Ishikawa (cell line): ENCODE measurements at regions not wholly inside any gene's neighbourhood (a gene's known extent, or its start where the extent isn't known, plus 50 kb on each side); places are given as distances from the start of the nearest gene placed in this dataset.

Experiments
- EP300 ChIP-seq: IDR thresholded peaks from 2 replicates; pipeline ENCODE4 v1.6.1; 2012; ENCODE audit warnings: borderline replicate concordance
- FOXM1 ChIP-seq: IDR thresholded peaks from 2 replicates; pipeline ENCODE4 v1.6.1; 2012; ENCODE audit warnings: low read depth, borderline replicate concordance
- MAX ChIP-seq: IDR thresholded peaks from 2 replicates; pipeline ENCODE4 v1.6.1; 2012
- NFIC ChIP-seq: IDR thresholded peaks from 2 replicates; pipeline ENCODE4 v1.6.1; 2012
- REST ChIP-seq: IDR thresholded peaks from 2 replicates; pipeline ENCODE4 v1.6.1; 2012; ENCODE audit warnings: low read depth, mild to moderate bottlenecking
- TCF12 ChIP-seq: IDR thresholded peaks from 2 replicates; pipeline ENCODE4 v1.6.1; 2012; ENCODE audit warnings: low read depth
- TEAD4 ChIP-seq: IDR thresholded peaks from 2 replicates; pipeline ENCODE4 v1.6.1; 2012
- YY1 ChIP-seq: IDR thresholded peaks from 2 replicates; pipeline ENCODE4 v1.6.1; 2012; ENCODE audit warnings: low read depth
- ZBTB7A ChIP-seq: IDR thresholded peaks from 2 replicates; pipeline ENCODE4 v1.6.1; 2012; ENCODE audit warnings: low read depth

GRCh38 chr12:60075091-60075490 lies 479.3 kb downstream of the SLC16A7 start:
- TF ChIP-seq EP300 (no peak), FOXM1 (no peak), ZBTB7A (no peak), TEAD4 (no peak), REST (no peak), TCF12 (no peak), NFIC (no peak), MAX (no peak), YY1 (no peak)
